ENCODE measurements at regions not wholly inside any gene's neighbourhood (a gene's known extent, or its start where the extent isn't known, plus 50 kb on each side); places are given as distances from the start of the nearest gene placed in this dataset.

DNA sequence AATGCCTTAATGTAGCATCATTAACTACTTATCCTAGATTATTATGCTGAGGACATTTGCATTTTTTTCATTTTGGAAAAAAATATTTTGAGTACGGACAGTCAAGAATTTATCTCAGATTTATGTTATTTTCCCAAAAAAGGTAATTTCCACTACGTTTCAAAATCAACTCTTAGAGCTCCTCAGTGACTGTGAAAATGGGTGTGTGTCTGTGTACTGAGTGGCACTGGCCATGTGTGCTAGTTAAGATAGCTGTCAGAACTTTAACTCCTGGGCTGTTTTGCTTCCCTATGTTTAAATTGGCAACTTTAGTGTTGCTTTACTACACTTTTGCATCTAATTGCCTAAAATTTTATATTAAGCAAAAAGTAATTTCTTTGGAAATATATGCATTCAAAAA lies 927.4 kb downstream of the EFNB2 start (continued):
- TF ChIP-seq, protein P1, sequence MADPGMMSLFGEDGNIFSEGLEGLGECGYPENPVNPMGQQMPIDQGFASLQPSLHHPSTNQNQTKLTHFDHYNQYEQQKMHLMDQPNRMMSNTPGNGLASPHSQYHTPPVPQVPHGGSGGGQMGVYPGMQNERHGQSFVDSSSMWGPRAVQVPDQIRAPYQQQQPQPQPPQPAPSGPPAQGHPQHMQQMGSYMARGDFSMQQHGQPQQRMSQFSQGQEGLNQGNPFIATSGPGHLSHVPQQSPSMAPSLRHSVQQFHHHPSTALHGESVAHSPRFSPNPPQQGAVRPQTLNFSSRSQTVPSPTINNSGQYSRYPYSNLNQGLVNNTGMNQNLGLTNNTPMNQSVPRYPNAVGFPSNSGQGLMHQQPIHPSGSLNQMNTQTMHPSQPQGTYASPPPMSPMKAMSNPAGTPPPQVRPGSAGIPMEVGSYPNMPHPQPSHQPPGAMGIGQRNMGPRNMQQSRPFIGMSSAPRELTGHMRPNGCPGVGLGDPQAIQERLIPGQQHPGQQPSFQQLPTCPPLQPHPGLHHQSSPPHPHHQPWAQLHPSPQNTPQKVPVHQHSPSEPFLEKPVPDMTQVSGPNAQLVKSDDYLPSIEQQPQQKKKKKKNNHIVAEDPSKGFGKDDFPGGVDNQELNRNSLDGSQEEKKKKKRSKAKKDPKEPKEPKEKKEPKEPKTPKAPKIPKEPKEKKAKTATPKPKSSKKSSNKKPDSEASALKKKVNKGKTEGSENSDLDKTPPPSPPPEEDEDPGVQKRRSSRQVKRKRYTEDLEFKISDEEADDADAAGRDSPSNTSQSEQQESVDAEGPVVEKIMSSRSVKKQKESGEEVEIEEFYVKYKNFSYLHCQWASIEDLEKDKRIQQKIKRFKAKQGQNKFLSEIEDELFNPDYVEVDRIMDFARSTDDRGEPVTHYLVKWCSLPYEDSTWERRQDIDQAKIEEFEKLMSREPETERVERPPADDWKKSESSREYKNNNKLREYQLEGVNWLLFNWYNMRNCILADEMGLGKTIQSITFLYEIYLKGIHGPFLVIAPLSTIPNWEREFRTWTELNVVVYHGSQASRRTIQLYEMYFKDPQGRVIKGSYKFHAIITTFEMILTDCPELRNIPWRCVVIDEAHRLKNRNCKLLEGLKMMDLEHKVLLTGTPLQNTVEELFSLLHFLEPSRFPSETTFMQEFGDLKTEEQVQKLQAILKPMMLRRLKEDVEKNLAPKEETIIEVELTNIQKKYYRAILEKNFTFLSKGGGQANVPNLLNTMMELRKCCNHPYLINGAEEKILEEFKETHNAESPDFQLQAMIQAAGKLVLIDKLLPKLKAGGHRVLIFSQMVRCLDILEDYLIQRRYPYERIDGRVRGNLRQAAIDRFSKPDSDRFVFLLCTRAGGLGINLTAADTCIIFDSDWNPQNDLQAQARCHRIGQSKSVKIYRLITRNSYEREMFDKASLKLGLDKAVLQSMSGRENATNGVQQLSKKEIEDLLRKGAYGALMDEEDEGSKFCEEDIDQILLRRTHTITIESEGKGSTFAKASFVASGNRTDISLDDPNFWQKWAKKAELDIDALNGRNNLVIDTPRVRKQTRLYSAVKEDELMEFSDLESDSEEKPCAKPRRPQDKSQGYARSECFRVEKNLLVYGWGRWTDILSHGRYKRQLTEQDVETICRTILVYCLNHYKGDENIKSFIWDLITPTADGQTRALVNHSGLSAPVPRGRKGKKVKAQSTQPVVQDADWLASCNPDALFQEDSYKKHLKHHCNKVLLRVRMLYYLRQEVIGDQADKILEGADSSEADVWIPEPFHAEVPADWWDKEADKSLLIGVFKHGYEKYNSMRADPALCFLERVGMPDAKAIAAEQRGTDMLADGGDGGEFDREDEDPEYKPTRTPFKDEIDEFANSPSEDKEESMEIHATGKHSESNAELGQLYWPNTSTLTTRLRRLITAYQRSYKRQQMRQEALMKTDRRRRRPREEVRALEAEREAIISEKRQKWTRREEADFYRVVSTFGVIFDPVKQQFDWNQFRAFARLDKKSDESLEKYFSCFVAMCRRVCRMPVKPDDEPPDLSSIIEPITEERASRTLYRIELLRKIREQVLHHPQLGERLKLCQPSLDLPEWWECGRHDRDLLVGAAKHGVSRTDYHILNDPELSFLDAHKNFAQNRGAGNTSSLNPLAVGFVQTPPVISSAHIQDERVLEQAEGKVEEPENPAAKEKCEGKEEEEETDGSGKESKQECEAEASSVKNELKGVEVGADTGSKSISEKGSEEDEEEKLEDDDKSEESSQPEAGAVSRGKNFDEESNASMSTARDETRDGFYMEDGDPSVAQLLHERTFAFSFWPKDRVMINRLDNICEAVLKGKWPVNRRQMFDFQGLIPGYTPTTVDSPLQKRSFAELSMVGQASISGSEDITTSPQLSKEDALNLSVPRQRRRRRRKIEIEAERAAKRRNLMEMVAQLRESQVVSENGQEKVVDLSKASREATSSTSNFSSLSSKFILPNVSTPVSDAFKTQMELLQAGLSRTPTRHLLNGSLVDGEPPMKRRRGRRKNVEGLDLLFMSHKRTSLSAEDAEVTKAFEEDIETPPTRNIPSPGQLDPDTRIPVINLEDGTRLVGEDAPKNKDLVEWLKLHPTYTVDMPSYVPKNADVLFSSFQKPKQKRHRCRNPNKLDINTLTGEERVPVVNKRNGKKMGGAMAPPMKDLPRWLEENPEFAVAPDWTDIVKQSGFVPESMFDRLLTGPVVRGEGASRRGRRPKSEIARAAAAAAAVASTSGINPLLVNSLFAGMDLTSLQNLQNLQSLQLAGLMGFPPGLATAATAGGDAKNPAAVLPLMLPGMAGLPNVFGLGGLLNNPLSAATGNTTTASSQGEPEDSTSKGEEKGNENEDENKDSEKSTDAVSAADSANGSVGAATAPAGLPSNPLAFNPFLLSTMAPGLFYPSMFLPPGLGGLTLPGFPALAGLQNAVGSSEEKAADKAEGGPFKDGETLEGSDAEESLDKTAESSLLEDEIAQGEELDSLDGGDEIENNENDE (IDR thresholded peaks at IDR 0.05; ENCODE audit: insufficient replicate concordance, low read length) = no peak
- no peak for TF ChIP-seq YY1 (IDR thresholded peaks at IDR 0.05; ENCODE audit: low read depth, low read length)
- no peak for TF ChIP-seq POU5F1 (IDR thresholded peaks at IDR 0.05; ENCODE audit: low read depth, low read length)
- TF ChIP-seq, protein P2, sequence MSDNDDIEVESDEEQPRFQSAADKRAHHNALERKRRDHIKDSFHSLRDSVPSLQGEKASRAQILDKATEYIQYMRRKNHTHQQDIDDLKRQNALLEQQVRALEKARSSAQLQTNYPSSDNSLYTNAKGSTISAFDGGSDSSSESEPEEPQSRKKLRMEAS (IDR thresholded peaks at IDR 0.05) = no peak
- TF ChIP-seq TAF1 (IDR thresholded peaks at IDR 0.05; ENCODE audit: low read depth, low read length) = no peak
